HepG2 (cell line): ENCODE measurements at regions not wholly inside any gene's neighbourhood (a gene's known extent, or its start where the extent isn't known, plus 50 kb on each side); places are given as distances from the start of the nearest gene placed in this dataset.

Source experiments
- ATAC-seq: fragments of 200-7000 bp; cut with Tn5 transposase; 3 replicates; pipeline ENCODE4 v1.9.1; 2020; ENCODE audit warnings: mild to moderate bottlenecking, moderate library complexity
- BruUV-seq: library from RNA; stranded (reverse); fragments of 400-500 nt; replicated peaks from 2 replicates; lab custom pipeline; 2021; lab: Mats Ljungman, UMichigan
- CTCF ChIA-PET: fragments of 300-600 bp; formaldehyde crosslinking; extraction: SDS; loops from one replicate; lab custom pipeline; 2021; ENCODE audit warnings: low total read pairs, inconsistent platforms, low intra/inter-chr PET ratio; lab: Yijun Ruan, JAX
- POLR2A ChIA-PET: fragments of 350-600 bp; sonication (Branson Sonifier 250); formaldehyde crosslinking; loops from one replicate; lab custom pipeline; 2020; ENCODE audit warnings: antibody characterized with exemption, inconsistent platforms; lab: Yijun Ruan, JAX
- DNase-seq: peaks from one replicate; pipeline ENCODE4 v3.0.0-alpha.2; 2015; ENCODE audit warnings: low spot score
- FAIRE-seq: peaks from 3 replicates; lab custom pipeline; 2011; peaks lifted over from hg19 to GRCh38; lab: Jason Lieb, UNC
- H2AFZ ChIP-seq: one replicate; pipeline ENCODE4 v1.6.1; 2011; ENCODE audit warnings: low read length, inconsistent platforms
- H3K27ac ChIP-seq: fragments of 300-600 bp; 3 replicates; pipeline ENCODE4 v1.8.0; 2011; ENCODE audit warnings: mixed run types, mild to moderate bottlenecking, mixed read lengths, low read length, inconsistent platforms; ENCODE audit not compliant: insufficient read depth; ENCODE audit errors: extremely low read length
- H3K27me3 ChIP-seq, 2 experiments: fragments of 200-600 bp in 1 of 2; 2 replicates in 1 of 2; 3 replicates in 1 of 2; pipeline versions ENCODE4 v1.6.0 to v1.8.0; 2011; ENCODE audit warnings: low read length in 2 of 2, mild to moderate bottlenecking in 2 of 2, moderate library complexity in 2 of 2, inconsistent platforms in 1 of 2; ENCODE audit not compliant: insufficient read depth in 2 of 2, control insufficient read depth in 1 of 2
- H3K36me3 ChIP-seq, 2 experiments: fragments of 200-600 bp in 1 of 2; replicated peaks in 1 of 2; 2 replicates in 1 of 2; 3 replicates in 1 of 2; pipeline versions ENCODE4 v1.5.1 to v1.8.0; 2011; ENCODE audit warnings: low read length in 2 of 2, inconsistent platforms in 1 of 2; ENCODE audit not compliant: insufficient read depth in 2 of 2, control insufficient read depth in 1 of 2
- H3K4me1 ChIP-seq: 2 replicates; pipeline ENCODE4 v1.5.1; 2012; ENCODE audit warnings: low read length, inconsistent platforms; ENCODE audit not compliant: insufficient read depth
- H3K4me2 ChIP-seq: 2 replicates; pipeline ENCODE4 v1.6.0; 2011; ENCODE audit warnings: low read depth, low read length, inconsistent platforms
- H3K4me3 ChIP-seq, 3 experiments: fragments of 200-600 bp in 1 of 3; sonication (generic), shearing (Covaris generic) in 1 of 3; replicated peaks in 1 of 3; 2 replicates each; pipeline ENCODE4 v1.5.1; 2011 to 2016; ENCODE audit warnings: low read length in 3 of 3, inconsistent platforms in 2 of 3, low read depth in 2 of 3, mild to moderate bottlenecking in 2 of 3, control low read depth in 1 of 3, mixed read lengths in 1 of 3; ENCODE audit not compliant: insufficient read depth in 1 of 3
- H3K79me2 ChIP-seq: one replicate; pipeline ENCODE4 v1.6.1; 2011; ENCODE audit warnings: low read length, inconsistent platforms; ENCODE audit not compliant: insufficient read depth
- H3K9ac ChIP-seq: 2 replicates; pipeline ENCODE4 v1.6.0; 2011; ENCODE audit warnings: mild to moderate bottlenecking, low read depth, low read length, inconsistent platforms; ENCODE audit not compliant: insufficient read depth
- H3K9me3 ChIP-seq: 2 replicates; pipeline ENCODE4 v1.5.1; 2012; ENCODE audit warnings: mild to moderate bottlenecking, low read length
- H4K20me1 ChIP-seq: 2 replicates; pipeline ENCODE4 v1.6.0; 2011; ENCODE audit warnings: inconsistent platforms, mild to moderate bottlenecking, low read length, moderate library complexity; ENCODE audit not compliant: insufficient read depth
- ARHGAP35 ChIP-seq: sonication (generic); formaldehyde crosslinking; IDR thresholded peaks from 2 replicates; pipeline ENCODE4 v1.9.0; 2022; ENCODE audit warnings: mild to moderate bottlenecking, inconsistent platforms, moderate library complexity, missing genetic modification reagents, borderline replicate concordance
- ATF4 ChIP-seq, 2 experiments: fragments of 450-650 bp in 1 of 2; sonication (generic) in 1 of 2; formaldehyde crosslinking; IDR thresholded peaks; 2 replicates each; pipeline versions ENCODE4 v1.5.0 to v1.8.0; 2020 to 2022; ENCODE audit warnings: mild to moderate bottlenecking in 1 of 2, missing genetic modification reagents in 1 of 2
- BCL6 ChIP-seq: IDR thresholded peaks from 2 replicates; pipeline ENCODE4 v1.6.1; 2016; ENCODE audit warnings: missing genetic modification reagents, missing compliant biosample characterization
- CBX1 ChIP-seq: IDR thresholded peaks from one replicate; pipeline ENCODE4 v1.6.1; 2016; ENCODE audit warnings: antibody characterized with exemption, low read depth
- ELF1 ChIP-seq: sonication (generic); formaldehyde crosslinking; IDR thresholded peaks from 2 replicates; pipeline ENCODE4 v1.4.0; 2020; ENCODE audit warnings: missing genetic modification reagents
- FOXP4 ChIP-seq: sonication (generic); formaldehyde crosslinking; IDR thresholded peaks from 2 replicates; pipeline ENCODE4 v1.4.0; 2020; ENCODE audit warnings: missing genetic modification reagents
- HES4 ChIP-seq: sonication (generic); formaldehyde crosslinking; IDR thresholded peaks from 2 replicates; pipeline ENCODE4 v1.9.0; 2021; ENCODE audit warnings: mild to moderate bottlenecking, missing genetic modification reagents, borderline replicate concordance
- MTF1 ChIP-seq: sonication (generic); formaldehyde crosslinking; IDR thresholded peaks from 2 replicates; pipeline ENCODE4 v1.5.0; 2020; ENCODE audit warnings: missing genetic modification reagents
- NR2F2 ChIP-seq: IDR thresholded peaks from 2 replicates; pipeline ENCODE4 v1.6.1; 2012; ENCODE audit warnings: low read depth, inconsistent platforms, borderline replicate concordance
- XBP1 ChIP-seq: sonication (generic); formaldehyde crosslinking; IDR thresholded peaks from 2 replicates; pipeline ENCODE4 v1.5.0; 2020; ENCODE audit warnings: missing genetic modification reagents
- ZNF589 ChIP-seq: sonication (generic); formaldehyde crosslinking; conservative IDR thresholded peaks from 2 replicates; pipeline ENCODE4 v1.8.0; 2022; ENCODE audit warnings: mild to moderate bottlenecking, moderate library complexity, missing genetic modification reagents
- ZNF775 ChIP-seq: sonication (generic); formaldehyde crosslinking; IDR thresholded peaks from 2 replicates; pipeline ENCODE4 v1.4.0; 2020; ENCODE audit warnings: missing genetic modification reagents, mild to moderate bottlenecking, moderate library complexity, borderline replicate concordance
- WGBS: methylation state at CpG from one replicate; pipeline ENCODE4 v1.1.6; 2017; ENCODE audit warnings: low lambda C conversion rate; 5-methylcytosine and 5-hydroxymethylcytosine counted together
- in situ Hi-C: cut with HindIII; loops from 2 replicates; pipeline ENCODE4 v1.10.0; 2017; ENCODE audit warnings: low pct_unique_long_range_greater_than_20kb; ENCODE audit not compliant: extremely low pct_ligation_motif_present
- intact Hi-C: fragments of 100-400 bp; cut with micrococcal nuclease; formaldehyde crosslinking; loops from one replicate; pipeline ENCODE4 v1.10.0; 2022; ENCODE audit not compliant: unreplicated experiment
- TF ChIP-seq, protein P1 (sequence below): sonication (generic); formaldehyde crosslinking; IDR thresholded peaks from 2 replicates; pipeline ENCODE4 v1.5.0; 2020; ENCODE audit warnings: missing genetic modification reagents, mild to moderate bottlenecking, borderline replicate concordance
- TF ChIP-seq, protein P2 (sequence below): sonication (generic); formaldehyde crosslinking; IDR thresholded peaks from 2 replicates; pipeline ENCODE4 v1.4.0; 2020; ENCODE audit warnings: missing genetic modification reagents, borderline replicate concordance

DNA sequence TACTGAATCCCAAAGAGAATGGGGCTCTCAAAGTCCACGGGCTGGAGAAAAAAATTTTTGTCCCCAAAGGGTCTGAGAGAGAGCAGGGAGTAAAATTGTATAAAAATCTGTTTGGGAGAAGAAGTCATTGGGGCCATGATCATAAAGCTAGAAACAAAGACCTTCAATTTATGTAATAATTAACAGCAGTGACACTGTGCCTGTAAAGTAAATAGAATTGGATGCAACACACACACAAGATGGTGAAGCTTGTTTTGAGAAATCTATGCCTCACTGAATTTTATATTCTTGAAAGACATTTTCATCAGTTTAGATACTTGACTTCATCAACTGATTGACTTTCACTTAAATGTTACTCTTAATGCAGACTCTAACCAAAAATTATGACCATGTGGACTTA, 600.5 kb upstream of the ADAMTS5 start:
- no peak for FAIRE-seq
- ChIA-PET POLR2A (no interaction called here), CTCF (no interaction called here)
- no peak overlapping the region for H3K9ac ChIP-seq
- H3K4me3 ChIP-seq = no peak overlapping the region
- no TSS peak for BruUV-seq
- no peaks in the 10 kb centered on the region for H3K4me1 ChIP-seq
- H3K36me3 ChIP-seq = no peaks in the 10 kb centered on the region
- H2AFZ ChIP-seq = no peak overlapping the region
- intact Hi-C loops (no loop called here), in situ Hi-C loops (loop anchor here (25.0 kb wide), 1 partner anchor 95 kb away; no protein-coding TSS in a partner anchor)
- peaks cover 91% of the 10 kb centered on the region for H3K9me3 ChIP-seq
- H4K20me1 ChIP-seq = no peaks in the 10 kb centered on the region
- H3K79me2 ChIP-seq = no peaks in the 10 kb centered on the region
- H3K4me2 ChIP-seq = no peak overlapping the region
- H3K27ac ChIP-seq = no peak overlapping the region
- 0% methylated on average over 1 of the region's 1 CpG for WGBS
- ATAC-seq = no peak
- DNase-seq = no peak
- H3K27me3 ChIP-seq = no peaks in the 10 kb centered on the region
- no peak for TF ChIP-seq ARHGAP35 (CRISPR knock-in tag)
- TF ChIP-seq, protein P1, sequence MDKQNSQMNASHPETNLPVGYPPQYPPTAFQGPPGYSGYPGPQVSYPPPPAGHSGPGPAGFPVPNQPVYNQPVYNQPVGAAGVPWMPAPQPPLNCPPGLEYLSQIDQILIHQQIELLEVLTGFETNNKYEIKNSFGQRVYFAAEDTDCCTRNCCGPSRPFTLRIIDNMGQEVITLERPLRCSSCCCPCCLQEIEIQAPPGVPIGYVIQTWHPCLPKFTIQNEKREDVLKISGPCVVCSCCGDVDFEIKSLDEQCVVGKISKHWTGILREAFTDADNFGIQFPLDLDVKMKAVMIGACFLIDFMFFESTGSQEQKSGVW = no peak
- no peak for TF ChIP-seq MTF1 (CRISPR knock-in tag)
- no peak for TF ChIP-seq ZNF775 (CRISPR knock-in tag)
- no peak for TF ChIP-seq ATF4 (CRISPR knock-in tag; IDR thresholded peaks at IDR 0.05)
- TF ChIP-seq BCL6 (CRISPR knock-in tag) = no peak
- no peak for TF ChIP-seq XBP1 (CRISPR knock-in tag)
- no peak for TF ChIP-seq FOXP4
- TF ChIP-seq NR2F2 = no peak
- TF ChIP-seq HES4 (CRISPR knock-in tag) = no peak
- TF ChIP-seq CBX1 = no peak
- TF ChIP-seq, protein P2, sequence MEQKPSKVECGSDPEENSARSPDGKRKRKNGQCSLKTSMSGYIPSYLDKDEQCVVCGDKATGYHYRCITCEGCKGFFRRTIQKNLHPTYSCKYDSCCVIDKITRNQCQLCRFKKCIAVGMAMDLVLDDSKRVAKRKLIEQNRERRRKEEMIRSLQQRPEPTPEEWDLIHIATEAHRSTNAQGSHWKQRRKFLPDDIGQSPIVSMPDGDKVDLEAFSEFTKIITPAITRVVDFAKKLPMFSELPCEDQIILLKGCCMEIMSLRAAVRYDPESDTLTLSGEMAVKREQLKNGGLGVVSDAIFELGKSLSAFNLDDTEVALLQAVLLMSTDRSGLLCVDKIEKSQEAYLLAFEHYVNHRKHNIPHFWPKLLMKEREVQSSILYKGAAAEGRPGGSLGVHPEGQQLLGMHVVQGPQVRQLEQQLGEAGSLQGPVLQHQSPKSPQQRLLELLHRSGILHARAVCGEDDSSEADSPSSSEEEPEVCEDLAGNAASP (CRISPR knock-in tag) = no peak
- no peak for TF ChIP-seq ELF1 (CRISPR knock-in tag)
- TF ChIP-seq ZNF589 (CRISPR knock-in tag) = no peak
